Mesenchymal stem cell (in vitro differentiated cells and primary cell): ENCODE measurements at regions not wholly inside any gene's neighbourhood (a gene's known extent, or its start where the extent isn't known, plus 50 kb on each side); places are given as distances from the start of the nearest gene placed in this dataset.

Source experiments
- DNase-seq: peaks from one replicate; pipeline ENCODE4 v3.0.0-alpha.2; 2013
- H2AFZ ChIP-seq: one replicate; pipeline ENCODE4 v1.6.1; 2013; ENCODE audit warnings: low read depth, mild to moderate bottlenecking, control low read depth, inconsistent platforms, low read length, moderate library complexity
- H2AK5ac ChIP-seq: 2 replicates; pipeline ENCODE4 v1.6.1; 2013; ENCODE audit warnings: low read length, moderate library complexity, mild to moderate bottlenecking, inconsistent platforms; ENCODE audit not compliant: severe bottlenecking
- H2BK120ac ChIP-seq: one replicate; pipeline ENCODE4 v1.6.1; 2013; ENCODE audit warnings: low read depth, mild to moderate bottlenecking, inconsistent platforms, low read length, moderate library complexity
- H2BK12ac ChIP-seq, 2 experiments: one replicate each; pipeline ENCODE4 v1.6.1; 2013; ENCODE audit warnings: inconsistent platforms in 2 of 2, low read length in 2 of 2, mild to moderate bottlenecking in 2 of 2, moderate library complexity in 2 of 2, control low read depth in 1 of 2
- H2BK15ac ChIP-seq: one replicate; pipeline ENCODE4 v1.6.1; 2013; ENCODE audit warnings: mild to moderate bottlenecking, low read depth, inconsistent platforms; ENCODE audit not compliant: poor library complexity, severe bottlenecking
- H2BK5ac ChIP-seq: 2 replicates; pipeline ENCODE4 v1.6.1; 2013; ENCODE audit warnings: low read depth, mild to moderate bottlenecking, low read length, control low read depth, inconsistent platforms; ENCODE audit not compliant: poor library complexity, severe bottlenecking
- H3K14ac ChIP-seq, 2 experiments: one replicate each; pipeline ENCODE4 v1.6.1; 2013; ENCODE audit warnings: inconsistent platforms in 2 of 2, low read length in 2 of 2, control low read depth in 1 of 2, mild to moderate bottlenecking in 1 of 2, moderate library complexity in 1 of 2
- H3K18ac ChIP-seq, 2 experiments: one replicate each; pipeline ENCODE4 v1.6.1; 2013; ENCODE audit warnings: inconsistent platforms in 2 of 2, low read length in 2 of 2, control low read depth in 1 of 2, low read depth in 1 of 2, mild to moderate bottlenecking in 1 of 2
- H3K23ac ChIP-seq, 2 experiments: one replicate each; pipeline ENCODE4 v1.6.1; 2013; ENCODE audit warnings: inconsistent platforms in 2 of 2, low read length in 2 of 2, mild to moderate bottlenecking in 2 of 2, moderate library complexity in 2 of 2, control low read depth in 1 of 2
- H3K27ac ChIP-seq: 2 replicates; pipeline ENCODE4 v1.5.1; 2013; ENCODE audit warnings: mild to moderate bottlenecking, moderate library complexity, low read length, control low read depth, inconsistent platforms; ENCODE audit not compliant: poor library complexity, severe bottlenecking
- H3K27me3 ChIP-seq, 2 experiments: 2 replicates each; pipeline versions ENCODE4 v1.6.1 to v1.7.0; 2013; ENCODE audit warnings: low read length in 2 of 2, mild to moderate bottlenecking in 2 of 2, moderate library complexity in 2 of 2, control low read depth in 1 of 2, inconsistent platforms in 1 of 2; ENCODE audit not compliant: control insufficient read depth in 1 of 2, insufficient read depth in 1 of 2
- H3K36me3 ChIP-seq, 2 experiments: 2 replicates each; pipeline versions ENCODE4 v1.6.1 to v1.7.0; 2013; ENCODE audit warnings: low read length in 2 of 2, control low read depth in 1 of 2, inconsistent platforms in 1 of 2, low read depth in 1 of 2, mild to moderate bottlenecking in 1 of 2; ENCODE audit not compliant: insufficient read depth in 2 of 2, control insufficient read depth in 1 of 2
- H3K4ac ChIP-seq, 2 experiments: one replicate each; pipeline ENCODE4 v1.6.1; 2013; ENCODE audit warnings: inconsistent platforms in 2 of 2, low read length in 2 of 2, mild to moderate bottlenecking in 2 of 2, moderate library complexity in 2 of 2, control low read depth in 1 of 2, low read depth in 1 of 2
- H3K4me1 ChIP-seq: 2 replicates; pipeline ENCODE4 v1.6.1; 2013; ENCODE audit warnings: low read depth, low read length, control low read depth; ENCODE audit not compliant: control insufficient read depth, insufficient read depth
- H3K4me2 ChIP-seq: 2 replicates; pipeline ENCODE4 v1.6.1; 2013; ENCODE audit warnings: low read length, mild to moderate bottlenecking, inconsistent platforms; ENCODE audit not compliant: poor library complexity, severe bottlenecking
- H3K4me3 ChIP-seq, 2 experiments: 2 replicates each; pipeline versions ENCODE4 v1.5.1 to v1.7.0; 2013; ENCODE audit warnings: low read length in 2 of 2, mild to moderate bottlenecking in 2 of 2, control low read depth in 1 of 2, low read depth in 1 of 2; ENCODE audit not compliant: insufficient read depth in 1 of 2
- H3K79me1 ChIP-seq: replicated peaks from 2 replicates; pipeline ENCODE4 v1.6.1; 2013; ENCODE audit warnings: mild to moderate bottlenecking, control low read depth, low read length, inconsistent platforms; ENCODE audit not compliant: poor library complexity, severe bottlenecking
- H3K9ac ChIP-seq: 2 replicates; pipeline ENCODE4 v1.7.0; 2013; ENCODE audit warnings: mild to moderate bottlenecking, low read length, moderate library complexity
- H3K9me3 ChIP-seq: 2 replicates; pipeline ENCODE4 v1.7.0; 2013; ENCODE audit warnings: mild to moderate bottlenecking, low read length; ENCODE audit not compliant: control insufficient read depth
- H4K8ac ChIP-seq: one replicate; pipeline ENCODE4 v1.6.1; 2013; ENCODE audit warnings: inconsistent platforms, mild to moderate bottlenecking, low read length, moderate library complexity
- H4K91ac ChIP-seq: one replicate; pipeline ENCODE4 v1.6.1; 2013; ENCODE audit warnings: mild to moderate bottlenecking, low read length, inconsistent platforms
- WGBS: methylation state at CpG from one replicate; pipeline ENCODE4 v1.1.7; 2013; ENCODE audit warnings: mixed read lengths; 5-methylcytosine and 5-hydroxymethylcytosine counted together

GRCh38 chr5:6166698-6167394 lies 211.5 kb downstream of the MED10 start:
- H3K27ac ChIP-seq = no peak overlapping the region
- H3K4me2 ChIP-seq = no peak overlapping the region
- no peaks in the 10 kb centered on the region for H3K36me3 ChIP-seq
- no peak overlapping the region for H2BK15ac ChIP-seq
- H2BK5ac ChIP-seq = no peak overlapping the region
- no peak overlapping the region for H2AK5ac ChIP-seq
- no peaks in the 10 kb centered on the region for H3K4me1 ChIP-seq
- no peak overlapping the region for H3K9ac ChIP-seq
- no peak overlapping the region for H2BK120ac ChIP-seq
- H3K79me1 ChIP-seq = no peaks in the 10 kb centered on the region
- H3K18ac ChIP-seq = no peak overlapping the region
- no peak overlapping the region for H3K4me3 ChIP-seq
- H3K14ac ChIP-seq = no peak overlapping the region
- no peak overlapping the region for H2AFZ ChIP-seq
- H4K91ac ChIP-seq = no peak overlapping the region
- no peak for DNase-seq
- no peaks in the 10 kb centered on the region for H3K9me3 ChIP-seq
- H3K4ac ChIP-seq = no peak overlapping the region
- no peak overlapping the region for H3K23ac ChIP-seq
- 74% methylated on average over 2 of the region's 2 CpGs for WGBS
- no peak overlapping the region for H4K8ac ChIP-seq
- no peak overlapping the region for H2BK12ac ChIP-seq
- H3K27me3 ChIP-seq = no peaks in the 10 kb centered on the region

GRCh38 chr5:6163913-6164312 lies 214.4 kb downstream of the MED10 start:
- H3K4me1 ChIP-seq = no peaks in the 10 kb centered on the region
- H3K4ac ChIP-seq = no peak overlapping the region
- no peak overlapping the region for H4K91ac ChIP-seq
- H2BK15ac ChIP-seq = no peak overlapping the region
- no peak overlapping the region for H3K27ac ChIP-seq
- no peak overlapping the region for H2BK12ac ChIP-seq
- H3K23ac ChIP-seq = no peak overlapping the region
- H3K9ac ChIP-seq = no peak overlapping the region
- H3K79me1 ChIP-seq = no peaks in the 10 kb centered on the region
- H2BK5ac ChIP-seq = no peak overlapping the region
- H3K9me3 ChIP-seq = no peaks in the 10 kb centered on the region
- no peaks in the 10 kb centered on the region for H3K27me3 ChIP-seq
- no peak overlapping the region for H3K14ac ChIP-seq
- H3K4me3 ChIP-seq = no peak overlapping the region
- H4K8ac ChIP-seq = no peak overlapping the region
- no peak overlapping the region for H2AK5ac ChIP-seq
- H3K36me3 ChIP-seq = no peaks in the 10 kb centered on the region
- no peak overlapping the region for H2BK120ac ChIP-seq
- no peak overlapping the region for H2AFZ ChIP-seq
- DNase-seq = no peak
- no peak overlapping the region for H3K4me2 ChIP-seq
- no peak overlapping the region for H3K18ac ChIP-seq
- 65% methylated on average over 6 of the region's 6 CpGs for WGBS

- H3K4me2 ChIP-seq = no peak overlapping the region
- H3K9ac ChIP-seq = no peak overlapping the region
- no peak overlapping the region for H3K14ac ChIP-seq
- H2BK12ac ChIP-seq = no peak overlapping the region
- H3K9me3 ChIP-seq = no peaks in the 10 kb centered on the region
- no peaks in the 10 kb centered on the region for H3K27me3 ChIP-seq
- H2AK5ac ChIP-seq = no peak overlapping the region
- no peak overlapping the region for H3K18ac ChIP-seq
- no peak overlapping the region for H4K8ac ChIP-seq
- H3K4ac ChIP-seq = no peak overlapping the region
- H2AFZ ChIP-seq = no peak overlapping the region
- H3K4me1 ChIP-seq = no peaks in the 10 kb centered on the region
- H3K36me3 ChIP-seq = no peaks in the 10 kb centered on the region
- no peak overlapping the region for H2BK15ac ChIP-seq
- 62% methylated on average over 1 of the region's 1 CpG for WGBS
- H3K4me3 ChIP-seq = no peak overlapping the region
- no peak overlapping the region for H2BK5ac ChIP-seq
- no peak overlapping the region for H3K23ac ChIP-seq
- no peak overlapping the region for H2BK120ac ChIP-seq
- H4K91ac ChIP-seq = no peak overlapping the region
- no peaks in the 10 kb centered on the region for H3K79me1 ChIP-seq
- no peak for DNase-seq
- H3K27ac ChIP-seq = no peak overlapping the region
Observed at GRCh38 chr5:6162175-6162574, 216.2 kb downstream of the MED10 start.

GRCh38 chr5:6161257-6161656 lies 217.1 kb downstream of the MED10 start:
- WGBS = 76% methylated on average over 8 of the region's 8 CpGs
- DNase-seq = no peak

More at GRCh38 chr5:6161257-6161656, 217.1 kb downstream of the MED10 start:
- Histone ChIP-seq H3K36me3 (no peaks in the 10 kb centered on the region), H3K18ac (no peak overlapping the region), H3K14ac (no peak overlapping the region), H3K9ac (no peak overlapping the region), H2BK15ac (no peak overlapping the region), H3K27ac (no peak overlapping the region), H4K8ac (no peak overlapping the region), H2AK5ac (no peak overlapping the region), H3K79me1 (no peaks in the 10 kb centered on the region), H2BK12ac (no peak overlapping the region), H3K9me3 (no peaks in the 10 kb centered on the region), H4K91ac (no peak overlapping the region), H3K4me3 (no peak overlapping the region), H2AFZ (no peak overlapping the region), H3K23ac (no peak overlapping the region), H3K4me1 (no peaks in the 10 kb centered on the region), H2BK5ac (no peak overlapping the region), H3K27me3 (no peaks in the 10 kb centered on the region), H3K4me2 (no peak overlapping the region), H3K4ac (no peak overlapping the region), H2BK120ac (no peak overlapping the region)
